HL-60 (cell line): ENCODE measurements at regions not wholly inside any gene's neighbourhood (a gene's known extent, or its start where the extent isn't known, plus 50 kb on each side); places are given as distances from the start of the nearest gene placed in this dataset.
"Not testable (repeated sequence)": the region's sequence is repeated elsewhere in the genome, so short reads cannot be mapped to it uniquely, and the experiment has no call there.

Experiments used
- DNase-seq, 2 experiments: peaks; one replicate each; pipeline ENCODE4 v3.0.0-alpha.2; 2010 to 2020; ENCODE audit warnings: low read depth in 1 of 2, low spot score in 1 of 2
- H3K27ac ChIP-seq: fragments of 250-450 bp; sonication (Bioruptor Pico); replicated peaks from 2 replicates; pipeline ENCODE4 v1.5.1; 2020; ENCODE audit warnings: mild to moderate bottlenecking, moderate library complexity
- H3K27me3 ChIP-seq: fragments of 250-450 bp; sonication (Bioruptor Pico); 2 replicates; pipeline ENCODE4 v1.5.1; 2021; ENCODE audit warnings: mild to moderate bottlenecking, moderate library complexity; ENCODE audit not compliant: insufficient read depth, poor library complexity, severe bottlenecking
- H3K4me3 ChIP-seq: replicated peaks from 2 replicates; pipeline ENCODE4 v1.5.1; 2011; ENCODE audit warnings: mild to moderate bottlenecking, control low read depth, low read length; ENCODE audit not compliant: insufficient read depth
- CTCF ChIP-seq: IDR thresholded peaks from one replicate; pipeline ENCODE4 v1.5.1; 2011; ENCODE audit warnings: low read length, control low read depth, inconsistent platforms; ENCODE audit not compliant: insufficient read depth
- GABPA ChIP-seq: IDR thresholded peaks from 2 replicates; pipeline ENCODE4 v1.6.1; 2012; ENCODE audit warnings: low read depth
- POLR2AphosphoS5 ChIP-seq: IDR thresholded peaks from 2 replicates; pipeline ENCODE4 v1.6.1; 2012; ENCODE audit warnings: low read depth
- REST ChIP-seq: IDR thresholded peaks from 2 replicates; pipeline ENCODE4 v1.6.1; 2012; ENCODE audit warnings: low read depth; ENCODE audit not compliant: insufficient replicate concordance
- SPI1 ChIP-seq: IDR thresholded peaks from 2 replicates; pipeline ENCODE4 v1.6.1; 2012; ENCODE audit warnings: low read depth, mild to moderate bottlenecking, borderline replicate concordance

GRCh38 chr6:141808662-141809061 lies 324.1 kb upstream of the GJE1 start:
- Histone ChIP-seq H3K4me3 (no peak overlapping the region), H3K27me3 (no peaks in the 10 kb centered on the region), H3K27ac (no peak overlapping the region)
- no peak for DNase-seq
- TF ChIP-seq GABPA (no peak), SPI1 (no peak), POLR2AphosphoS5 (no peak), CTCF (no peak), REST (no peak)

- H3K27me3 ChIP-seq, DNase-seq, H3K27ac ChIP-seq, H3K4me3 ChIP-seq: not testable (repeated sequence)
Measured at GRCh38 chr6:141800973-141801372, 331.8 kb upstream of the GJE1 start.

- no peak for TF ChIP-seq SPI1
- TF ChIP-seq REST, result no peak
- TF ChIP-seq POLR2AphosphoS5, result no peak
- no peak for TF ChIP-seq GABPA
- TF ChIP-seq CTCF, result no peak
- no peak overlapping the region for H3K4me3 ChIP-seq
- no peaks in the 10 kb centered on the region for H3K27me3 ChIP-seq
- H3K27ac ChIP-seq, result no peak overlapping the region
- DNase-seq, result no peak
Measured at GRCh38 chr6:141790921-141791320, 341.8 kb upstream of the GJE1 start.

- Histone ChIP-seq H3K4me3 (no peak overlapping the region), H3K27ac (no peak overlapping the region), H3K27me3 (no peaks in the 10 kb centered on the region)
- TF ChIP-seq POLR2AphosphoS5 (no peak), REST (no peak), SPI1 (no peak)
- DNase-seq, result no peak
Measured at GRCh38 chr6:141788096-141788495, 344.6 kb upstream of the GJE1 start.
